HS-5 (cell line): ENCODE measurements at regions not wholly inside any gene's neighbourhood (a gene's known extent, or its start where the extent isn't known, plus 50 kb on each side); places are given as distances from the start of the nearest gene placed in this dataset.

Experiments used
- DNase-seq: peaks from one replicate; pipeline ENCODE4 v3.0.0-alpha.2; 2012; ENCODE audit warnings: low read depth

GRCh38 chr5:62111428-62111827 lies 194.6 kb upstream of the KIF2A start:
- no peak for DNase-seq

DNA sequence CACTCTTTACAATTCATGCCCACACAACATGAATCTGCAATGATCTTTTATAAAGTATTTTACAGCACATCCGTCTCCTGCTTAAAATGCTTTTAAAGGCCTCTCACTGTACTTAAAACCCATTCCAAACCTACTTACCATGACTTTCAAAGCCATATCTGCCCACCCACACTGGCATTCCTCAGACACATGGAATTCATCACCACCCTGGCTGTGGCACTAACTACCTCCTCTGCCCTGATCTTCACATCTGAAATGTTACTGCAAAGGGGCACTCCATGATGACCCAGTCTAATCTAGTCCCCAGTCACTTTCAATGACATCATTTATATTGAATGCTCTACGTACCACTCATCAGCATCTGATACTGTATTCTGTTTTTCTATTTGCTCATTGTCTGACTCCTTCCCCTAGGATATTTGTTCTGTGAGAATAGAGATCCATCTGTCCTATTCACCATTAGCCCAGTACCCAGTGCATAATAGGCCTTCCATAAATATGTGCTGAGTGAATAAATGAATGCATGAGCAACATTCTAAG lies 193.2 kb upstream of the KIF2A start:
- no peak for DNase-seq

GRCh38 chr5:62115014-62115413 lies 191.0 kb upstream of the KIF2A start:
- DNase-seq: no peak

- DNase-seq: no peak
These were observed 181.7 kb upstream of the KIF2A start for GRCh38 chr5:62124266-62124665.

DNA sequence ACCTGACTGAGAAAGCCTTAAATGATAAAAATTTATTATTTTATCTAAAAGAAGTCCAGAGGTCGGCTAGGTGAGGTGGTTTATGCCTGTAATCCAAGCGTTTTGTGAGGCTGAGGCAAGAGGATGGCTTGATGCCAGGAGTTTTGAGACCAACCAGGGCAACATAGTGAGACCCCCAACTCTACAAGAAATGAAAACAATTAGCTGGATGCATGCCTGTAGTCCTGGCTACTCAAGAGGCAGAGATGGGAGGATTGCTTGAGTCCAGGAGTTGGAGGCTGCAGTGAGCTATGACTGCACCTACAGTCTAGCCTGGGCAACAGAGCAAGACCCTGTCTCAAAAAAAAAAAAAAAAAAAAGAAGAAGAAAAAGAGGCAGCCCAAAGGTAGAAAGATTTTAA lies 179.9 kb upstream of the KIF2A start:
- DNase-seq: no peak

- no peak for DNase-seq
These were observed 178.8 kb upstream of the KIF2A start for GRCh38 chr5:62127098-62127736.

DNA sequence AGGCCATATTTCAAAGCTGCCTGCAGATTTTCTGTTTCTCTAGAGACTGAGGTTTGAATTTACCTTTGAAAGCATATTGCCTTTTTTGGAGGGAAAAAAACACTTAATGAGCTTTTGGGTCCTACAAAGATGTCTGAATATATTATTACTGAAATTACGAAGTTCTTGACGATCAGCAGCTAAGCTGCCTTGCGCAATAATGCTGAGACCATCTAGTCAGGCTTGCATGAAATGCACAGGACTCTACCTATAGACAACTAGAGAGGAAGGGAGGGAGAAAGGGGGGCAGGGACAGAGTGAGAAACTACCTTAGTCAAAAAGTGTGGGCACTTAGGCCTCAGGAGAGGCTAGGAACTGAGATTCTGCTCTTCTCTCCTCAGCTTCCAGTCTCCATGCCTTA lies 175.9 kb upstream of the KIF2A start:
- DNase-seq: no peak

DNA sequence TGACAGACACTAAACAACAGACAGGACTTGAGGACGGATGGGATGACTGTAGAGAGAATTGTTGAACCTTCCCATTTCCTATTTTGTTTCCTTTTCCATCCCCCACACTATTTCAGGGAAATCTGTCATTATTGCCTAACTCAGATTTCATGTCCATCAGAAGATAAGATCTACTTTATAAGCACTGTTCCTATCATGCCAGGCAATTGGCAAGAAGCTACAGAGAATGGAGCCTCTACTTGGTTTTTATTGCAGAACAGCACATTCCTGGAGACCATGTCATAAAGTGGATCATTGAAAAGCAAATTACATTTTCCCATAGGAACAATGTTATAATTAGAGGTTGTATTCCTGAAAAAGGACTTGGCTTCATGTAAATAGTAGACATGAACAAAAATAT lies 173.7 kb upstream of the KIF2A start:
- DNase-seq: no peak

GRCh38 chr5:62133426-62133825 lies 172.6 kb upstream of the KIF2A start:
- no peak for DNase-seq

DNA sequence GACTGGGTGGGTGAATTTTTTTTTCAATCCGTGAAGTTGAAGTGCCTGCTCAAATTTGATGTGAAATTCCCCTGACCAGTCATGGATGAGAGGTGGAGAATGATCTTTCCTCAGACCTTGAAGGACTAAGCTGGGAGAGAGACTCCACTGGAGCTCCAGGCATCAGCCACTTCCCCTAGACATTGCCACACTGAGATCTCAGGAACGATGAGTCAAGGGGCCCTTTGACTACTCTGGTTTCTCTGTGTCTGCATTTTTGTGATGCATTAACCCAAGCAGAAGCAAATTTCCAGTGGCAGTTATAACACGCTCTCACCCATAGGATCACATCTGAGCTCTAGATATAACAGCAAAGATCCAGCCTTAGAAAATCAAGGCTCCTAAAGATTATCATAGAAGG lies 171.2 kb upstream of the KIF2A start:
- DNase-seq: no peak

- no peak for DNase-seq
These were observed 168.4 kb upstream of the KIF2A start for GRCh38 chr5:62137628-62138027.

DNA sequence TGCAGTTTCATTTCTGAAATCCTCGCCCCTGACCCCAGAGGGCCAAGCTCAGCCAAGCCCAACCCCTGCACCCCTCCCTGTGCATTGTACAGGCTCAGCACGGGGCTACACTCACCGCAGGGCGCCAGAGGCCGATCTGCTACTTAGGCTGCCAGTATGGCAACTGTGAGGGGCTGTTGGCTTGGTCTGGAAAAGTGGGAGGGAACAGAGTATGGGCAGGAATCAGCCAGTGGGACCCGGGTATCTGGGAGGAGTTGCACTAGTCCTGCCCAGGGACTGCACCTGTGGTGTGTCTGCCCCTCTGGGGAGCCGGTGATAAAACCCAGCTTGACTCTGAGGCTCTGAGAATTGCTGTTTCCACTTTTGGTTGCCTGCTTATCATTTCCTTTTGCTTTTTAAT lies 167.4 kb upstream of the KIF2A start:
- no peak for DNase-seq

DNA sequence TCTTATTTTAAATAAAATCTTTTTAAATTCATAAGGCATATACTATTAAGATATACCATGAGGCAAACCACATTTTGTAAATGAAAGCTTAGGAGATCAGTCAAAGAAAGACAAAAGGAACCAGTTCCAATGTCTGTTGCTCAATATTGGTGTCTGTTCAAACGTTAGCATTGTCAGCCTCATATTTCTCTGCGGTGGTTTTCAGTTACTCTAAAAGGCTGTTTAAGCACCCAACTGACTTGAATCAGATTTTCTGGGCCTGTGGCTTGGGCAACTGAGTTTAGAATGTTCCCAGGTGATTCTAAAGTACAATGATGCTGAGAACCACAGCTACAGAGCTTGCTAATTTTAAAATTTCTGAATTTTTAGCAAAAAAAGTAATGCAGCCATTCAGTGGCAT lies 166.3 kb upstream of the KIF2A start:
- no peak for DNase-seq

- DNase-seq: no peak
These were observed 163.7 kb upstream of the KIF2A start for GRCh38 chr5:62142351-62142750.

DNA sequence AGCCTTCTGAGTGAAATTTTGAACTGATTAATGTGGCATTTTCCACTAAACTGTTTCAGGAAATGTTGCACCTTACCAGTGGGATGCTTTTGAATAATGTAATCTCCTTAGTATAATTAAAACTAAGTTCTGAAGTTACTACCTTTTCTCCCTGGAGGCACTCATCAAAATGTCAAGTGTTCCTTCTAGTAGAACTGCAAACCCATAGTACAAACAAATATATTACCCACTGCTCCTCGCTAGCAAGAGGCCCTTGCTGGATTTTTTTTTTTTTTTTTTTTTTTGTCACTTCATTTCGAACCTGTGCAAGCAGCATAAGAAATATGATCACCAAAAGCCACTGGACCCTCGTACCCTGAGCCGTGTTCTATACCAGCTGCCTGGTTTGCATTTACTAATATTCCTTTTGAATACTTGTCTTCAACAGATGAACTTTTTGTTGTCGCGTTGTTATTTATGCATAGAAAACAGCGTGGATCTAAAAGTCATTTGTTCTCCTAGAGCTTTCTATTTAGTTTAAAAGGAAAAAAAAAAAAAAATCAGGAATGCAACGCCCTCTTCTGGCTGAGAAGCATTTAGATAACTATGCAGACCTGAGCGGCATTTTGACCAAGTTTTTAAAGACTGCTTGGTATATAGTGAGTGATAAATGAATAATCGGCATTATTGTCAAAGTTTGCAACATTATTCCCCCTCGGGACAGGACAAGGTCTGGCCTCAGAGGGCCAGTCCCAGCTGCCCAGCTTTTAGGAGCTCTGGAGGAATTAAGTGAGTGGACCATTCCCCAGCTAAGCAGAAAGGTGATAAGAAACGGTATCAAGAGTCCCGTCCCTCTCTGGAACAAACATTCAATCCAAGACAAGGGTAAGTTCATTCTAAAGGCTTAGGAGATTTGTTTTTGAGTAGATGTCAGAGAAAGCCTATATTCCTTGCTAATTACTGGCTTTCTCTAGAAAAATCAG lies 162.5 kb upstream of the KIF2A start:
- peak; percentile 31 for DNase-seq

- DNase-seq: peak; percentile 22
These were observed 161.5 kb upstream of the KIF2A start for GRCh38 chr5:62144401-62145022.

DNA sequence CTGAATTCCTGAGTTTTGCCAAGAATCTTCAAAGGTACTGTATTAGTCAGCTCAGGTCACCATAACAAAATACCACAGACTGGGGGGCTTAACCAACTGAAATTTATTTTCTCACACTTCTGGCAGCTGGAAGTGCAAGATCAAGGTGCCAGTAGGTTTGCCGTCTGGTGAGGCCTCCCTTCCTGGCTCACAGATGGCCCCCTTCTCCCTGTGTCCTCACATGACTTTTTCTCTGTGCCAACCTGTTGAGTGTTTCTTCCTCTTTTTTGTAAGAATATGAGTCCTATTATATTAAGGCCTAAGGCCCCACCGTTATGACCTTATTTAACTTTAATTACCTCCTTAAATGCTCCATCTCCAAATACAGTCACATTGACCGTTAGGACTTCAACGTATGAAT lies 156.1 kb upstream of the KIF2A start:
- no peak for DNase-seq

DNA sequence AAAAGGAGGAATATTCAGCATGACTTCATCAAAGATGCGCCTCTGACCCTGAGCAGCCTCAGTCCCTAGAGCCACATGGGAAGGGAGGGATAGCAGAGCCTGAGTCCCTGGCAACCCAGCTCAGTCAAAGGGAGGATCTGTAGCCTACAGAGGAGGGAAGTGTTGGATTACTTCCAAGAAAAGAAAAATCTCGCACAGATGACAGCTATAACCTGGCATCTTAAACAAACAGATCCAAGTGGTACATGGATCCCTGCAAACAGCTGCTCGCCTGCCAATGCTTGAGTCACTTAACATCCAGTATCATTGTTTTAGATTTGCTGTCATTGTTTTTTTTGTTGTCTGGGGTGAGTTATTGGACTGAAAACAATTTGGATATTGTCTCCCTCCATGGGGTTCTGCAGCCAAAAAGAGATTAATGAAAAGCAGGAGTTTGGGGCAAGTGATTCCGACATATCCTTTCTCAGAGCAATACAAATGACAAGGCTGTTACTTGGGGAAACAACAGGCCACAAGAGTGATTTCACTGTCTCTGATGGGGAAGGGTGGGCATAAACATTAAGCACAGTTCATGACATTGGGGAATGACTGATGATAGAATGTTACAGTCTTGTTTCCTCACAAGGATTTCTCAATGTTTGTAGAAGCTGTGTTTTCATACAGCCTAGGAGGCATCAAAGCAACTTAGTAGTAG lies 153.5 kb upstream of the KIF2A start:
- no peak for DNase-seq

- no peak for DNase-seq
These were observed 151.2 kb upstream of the KIF2A start for GRCh38 chr5:62154758-62155157.

DNA sequence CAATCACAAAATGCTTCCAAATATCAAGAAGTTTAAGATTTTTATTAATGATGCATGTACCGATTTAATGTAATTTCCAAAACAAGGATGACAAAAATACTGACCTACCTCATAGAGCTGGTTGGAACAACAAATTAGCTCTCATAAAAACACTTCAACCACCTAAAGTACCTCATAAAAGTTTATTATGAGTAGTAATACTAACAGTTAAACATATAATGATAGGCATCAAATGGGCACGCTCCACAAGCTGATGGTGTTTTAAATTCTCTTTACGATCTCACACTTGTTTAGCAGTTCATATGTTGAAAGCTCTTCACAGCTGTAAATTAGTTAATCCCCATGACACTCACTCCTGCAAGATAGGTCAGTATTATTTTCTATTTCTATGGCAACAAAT lies 150.0 kb upstream of the KIF2A start:
- no peak for DNase-seq

DNA sequence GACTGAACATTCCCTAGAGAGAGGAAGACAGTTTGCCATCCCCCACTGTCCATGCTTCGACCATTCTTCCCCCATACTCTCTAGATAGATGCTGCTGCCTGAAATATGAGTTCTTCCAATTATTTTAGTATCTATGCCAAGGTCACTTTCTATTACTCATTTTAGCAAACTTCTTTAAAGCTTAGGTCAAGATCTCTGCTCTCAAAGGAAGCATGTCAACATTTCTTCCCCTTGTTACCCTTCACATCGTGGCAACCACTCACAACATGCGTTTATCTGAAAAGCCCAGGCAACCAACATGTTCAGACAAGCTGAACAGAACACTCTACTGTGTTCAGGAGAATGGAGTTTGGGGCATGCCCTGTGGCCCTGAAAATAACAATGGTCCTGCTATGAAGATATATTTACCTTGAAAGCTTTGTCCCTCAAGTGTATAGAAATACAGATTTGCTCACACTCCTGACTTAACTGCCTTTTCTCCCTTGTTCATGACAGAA lies 138.4 kb upstream of the KIF2A start:
- DNase-seq: no peak
